HFFc6 (cell line): ENCODE measurements at regions not wholly inside any gene's neighbourhood (a gene's known extent, or its start where the extent isn't known, plus 50 kb on each side); places are given as distances from the start of the nearest gene placed in this dataset.

ENCODE experiments used
- DNase-seq: peaks from one replicate; pipeline ENCODE4 v3.0.0-alpha.2; 2018
- H3K27ac Mint-ChIP-seq: 2 replicates; pipeline ENCODE4 v1.8.0; 2020; ENCODE audit warnings: mild to moderate bottlenecking, mixed read lengths
- H3K27me3 Mint-ChIP-seq: 2 replicates; pipeline ENCODE4 v1.8.0; 2021; ENCODE audit warnings: mild to moderate bottlenecking, moderate library complexity, mixed read lengths; ENCODE audit not compliant: insufficient read depth
- H3K36me3 Mint-ChIP-seq: 2 replicates; pipeline ENCODE4 v1.8.0; 2021; ENCODE audit warnings: low read depth, mixed read lengths
- H3K4me1 Mint-ChIP-seq: 2 replicates; pipeline ENCODE4 v1.8.0; 2020; ENCODE audit warnings: low read depth, mixed read lengths
- H3K4me3 Mint-ChIP-seq: 2 replicates; pipeline ENCODE4 v1.8.0; 2020; ENCODE audit warnings: mild to moderate bottlenecking, moderate library complexity, mixed read lengths
- H3K9me3 Mint-ChIP-seq: 2 replicates; pipeline ENCODE4 v1.8.0; 2020; ENCODE audit warnings: mild to moderate bottlenecking, mixed read lengths
- CTCF ChIP-seq: fragments of 200-600 bp; sonication (generic); IDR thresholded peaks from 2 replicates; pipeline ENCODE4 v1.5.0; 2021; ENCODE audit warnings: antibody characterized with exemption, mild to moderate bottlenecking

DNA sequence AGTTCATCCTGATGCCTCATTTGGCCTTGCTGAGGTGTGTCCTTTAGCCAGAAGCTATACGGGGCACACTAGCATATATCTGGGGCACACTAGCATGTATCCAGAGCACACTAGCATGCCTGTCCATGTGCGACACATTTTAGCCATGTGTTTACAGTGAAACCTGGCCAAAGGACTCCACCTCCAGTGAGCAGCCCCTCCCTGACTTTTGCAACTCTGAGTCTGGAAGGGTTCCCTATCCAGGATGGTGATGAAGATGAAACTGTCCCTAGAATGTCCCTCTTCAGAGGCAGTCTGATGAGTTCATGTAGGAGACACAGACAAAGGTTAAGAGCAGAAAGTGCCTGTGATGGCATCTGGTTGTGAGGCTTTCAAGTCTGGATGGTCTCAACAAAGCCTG, 61.4 kb upstream of the LGALSL start:
- no peak for DNase-seq
- no peak for TF ChIP-seq CTCF
- peaks cover 14% of the 10 kb centered on the region for H3K27me3 Mint-ChIP-seq
- no peak overlapping the region for H3K27ac Mint-ChIP-seq
- H3K4me3 Mint-ChIP-seq, result no peak overlapping the region
- peaks cover 4% of the 10 kb centered on the region; the same call in 1 of the 2 replicates for H3K9me3 Mint-ChIP-seq
- peaks cover 10% of the 10 kb centered on the region; the same call in 1 of the 2 replicates for H3K4me1 Mint-ChIP-seq
- no peaks in the 10 kb centered on the region for H3K36me3 Mint-ChIP-seq

GRCh38 chr2:64393383-64394010, 60.5 kb upstream of the LGALSL start:
- Mint-ChIP-seq H3K36me3 (no peaks in the 10 kb centered on the region), H3K9me3 (peaks cover 4% of the 10 kb centered on the region; the same call in 1 of the 2 replicates), H3K27ac (no peak overlapping the region), H3K27me3 (peaks cover 18% of the 10 kb centered on the region), H3K4me1 (peaks cover 10% of the 10 kb centered on the region; the same call in 1 of the 2 replicates), H3K4me3 (no peak overlapping the region)
- no peak for TF ChIP-seq CTCF
- no peak for DNase-seq

GRCh38 chr2:64394153-64394552, 59.8 kb upstream of the LGALSL start:
- Mint-ChIP-seq H3K4me1 (peaks cover 10% of the 10 kb centered on the region; the same call in 1 of the 2 replicates), H3K4me3 (no peak overlapping the region), H3K9me3 (peaks cover 4% of the 10 kb centered on the region; the same call in 1 of the 2 replicates), H3K36me3 (no peaks in the 10 kb centered on the region), H3K27me3 (peaks cover 22% of the 10 kb centered on the region), H3K27ac (no peak overlapping the region)
- TF ChIP-seq CTCF, result no peak
- DNase-seq, result no peak

GRCh38 chr2:64396001-64396400, 58.0 kb upstream of the LGALSL start:
- Mint-ChIP-seq H3K27ac (no peak overlapping the region), H3K27me3 (peaks cover 33% of the 10 kb centered on the region), H3K9me3 (no peaks in the 10 kb centered on the region), H3K4me3 (no peak overlapping the region), H3K36me3 (no peaks in the 10 kb centered on the region), H3K4me1 (peaks cover 20% of the 10 kb centered on the region)
- TF ChIP-seq CTCF, result no peak
- no peak for DNase-seq

- no peak for DNase-seq
- H3K36me3 Mint-ChIP-seq, result no peaks in the 10 kb centered on the region
- H3K9me3 Mint-ChIP-seq, result no peaks in the 10 kb centered on the region
- no peak overlapping the region for H3K4me3 Mint-ChIP-seq
- H3K4me1 Mint-ChIP-seq, result peaks cover 20% of the 10 kb centered on the region
- H3K27ac Mint-ChIP-seq, result no peak overlapping the region
- H3K27me3 Mint-ChIP-seq, result peaks cover 36% of the 10 kb centered on the region
- no peak for TF ChIP-seq CTCF
These were observed 57.4 kb upstream of the LGALSL start for GRCh38 chr2:64396551-64396950.
